Stimulated activated CD8-positive, alpha-beta memory T cell treated with anti-CD3 and anti-CD28 coated beads, Interleukin-12 subunit alpha, Interleukin-12 subunit beta, amount 100 ng/mL, for 24 hours (primary cell): ENCODE measurements at regions not wholly inside any gene's neighbourhood (a gene's known extent, or its start where the extent isn't known, plus 50 kb on each side); places are given as distances from the start of the nearest gene placed in this dataset.
"Not testable (repeated sequence)": the region's sequence is repeated elsewhere in the genome, so short reads cannot be mapped to it uniquely, and the experiment has no call there.

Experiments used
- DNase-seq: peaks from one replicate; pipeline ENCODE4 v3.0.0-alpha.2; 2020; ENCODE audit errors: extremely low read depth

- DNase-seq: no peak
Measured at GRCh38 chr18:42544901-42545300, 570.6 kb downstream of the RIT2 start.

- DNase-seq: no peak
Measured at GRCh38 chr18:42545825-42546224, 569.7 kb downstream of the RIT2 start.

GRCh38 chr18:42548493-42548892 lies 567.0 kb downstream of the RIT2 start:
- DNase-seq: no peak

- no peak for DNase-seq
Measured at GRCh38 chr18:42549596-42549995, 565.9 kb downstream of the RIT2 start.

GRCh38 chr18:42552559-42552958 lies 562.9 kb downstream of the RIT2 start:
- not testable (repeated sequence) for DNase-seq

GRCh38 chr18:42559069-42559690 lies 556.3 kb downstream of the RIT2 start:
- DNase-seq: no peak

- no peak for DNase-seq
Measured at GRCh38 chr18:42561521-42561920, 554.0 kb downstream of the RIT2 start.

- no peak for DNase-seq
Measured at GRCh38 chr18:42563995-42564394, 551.5 kb downstream of the RIT2 start.

GRCh38 chr18:42564761-42565160 lies 550.7 kb downstream of the RIT2 start:
- DNase-seq: no peak

- DNase-seq: no peak
Measured at GRCh38 chr18:42568773-42569172, 546.7 kb downstream of the RIT2 start.

- DNase-seq: no peak
Measured at GRCh38 chr18:42574871-42575270, 540.6 kb downstream of the RIT2 start.

GRCh38 chr18:42576124-42576523 lies 539.4 kb downstream of the RIT2 start:
- DNase-seq: no peak

GRCh38 chr18:42578792-42579191 lies 536.7 kb downstream of the RIT2 start:
- no peak for DNase-seq

GRCh38 chr18:42582266-42582665 lies 533.2 kb downstream of the RIT2 start:
- DNase-seq: no peak

- DNase-seq: no peak
Measured at GRCh38 chr18:42583283-42583731, 532.2 kb downstream of the RIT2 start.

- DNase-seq: no peak
Measured at GRCh38 chr18:42586601-42587000, 528.9 kb downstream of the RIT2 start.

GRCh38 chr18:42588786-42589185 lies 526.7 kb downstream of the RIT2 start:
- no peak for DNase-seq

GRCh38 chr18:42604820-42605219 lies 510.7 kb downstream of the RIT2 start:
- no peak for DNase-seq

- no peak for DNase-seq
Measured at GRCh38 chr18:42606886-42607495, 508.5 kb downstream of the RIT2 start.

- no peak for DNase-seq
Measured at GRCh38 chr18:42611134-42611533, 504.4 kb downstream of the RIT2 start.

GRCh38 chr18:42614619-42615293 lies 500.7 kb downstream of the RIT2 start:
- no peak for DNase-seq

GRCh38 chr18:42617221-42617620 lies 498.3 kb downstream of the RIT2 start:
- no peak for DNase-seq

- DNase-seq: no peak
Measured at GRCh38 chr18:42619771-42620170, 495.7 kb downstream of the RIT2 start.
